Lung (tissue), 11 donors: ENCODE measurements at regions not wholly inside any gene's neighbourhood (a gene's known extent, or its start where the extent isn't known, plus 50 kb on each side); places are given as distances from the start of the nearest gene placed in this dataset.

Experiments
- ATAC-seq: fragments of 200-7000 bp; cut with Tn5 transposase; one replicate; pipeline ENCODE4 v1.9.1; 2020; ENCODE audit warnings: moderate number of reproducible peaks; ENCODE audit not compliant: insufficient read depth, low FRiP score
- DNase-seq, 3 donors: peaks; one replicate each; pipeline ENCODE4 v3.0.0-alpha.2; 2013 to 2017
- H3K27ac ChIP-seq, 2 donors: one replicate each; pipeline ENCODE4 v1.5.1; 2013; ENCODE audit warnings: mild to moderate bottlenecking in 2 of 2, moderate library complexity in 2 of 2, control low read depth in 1 of 2, inconsistent platforms in 1 of 2, low read depth in 1 of 2, low read length in 1 of 2
- H3K27me3 ChIP-seq, 3 donors: one replicate each; pipeline ENCODE4 v1.5.1; 2013; ENCODE audit warnings: low read length in 2 of 3; ENCODE audit not compliant: control insufficient read depth in 3 of 3, insufficient read depth in 3 of 3
- H3K36me3 ChIP-seq, 4 donors: one replicate each; pipeline ENCODE4 v1.5.1; 2013; ENCODE audit warnings: low read length in 4 of 4, mild to moderate bottlenecking in 1 of 4, moderate library complexity in 1 of 4; ENCODE audit not compliant: control insufficient read depth in 4 of 4, insufficient read depth in 4 of 4
- H3K4me1 ChIP-seq, 5 donors: one replicate each; pipeline ENCODE4 v1.5.1; 2013; ENCODE audit warnings: low read length in 5 of 5, mild to moderate bottlenecking in 2 of 5, moderate library complexity in 1 of 5; ENCODE audit not compliant: control insufficient read depth in 5 of 5, insufficient read depth in 5 of 5
- H3K4me3 ChIP-seq: one replicate; pipeline ENCODE4 v1.5.1; 2013; ENCODE audit warnings: mild to moderate bottlenecking, control low read depth, moderate library complexity
- H3K9ac ChIP-seq, 2 donors: one replicate each; pipeline ENCODE4 v1.5.1; 2013; ENCODE audit warnings: low read length in 2 of 2, control low read depth in 1 of 2; ENCODE audit not compliant: insufficient read depth in 1 of 2
- H3K9me3 ChIP-seq, 4 donors: one replicate each; pipeline ENCODE4 v1.5.1; 2013; ENCODE audit warnings: low read length in 3 of 4, mild to moderate bottlenecking in 1 of 4, moderate library complexity in 1 of 4; ENCODE audit not compliant: control insufficient read depth in 4 of 4, insufficient read depth in 3 of 4
- WGBS, 2 donors: extraction: QIAGEN DNeasy Blood & Tissue Kit; methylation state at CpG; one replicate each; pipeline ENCODE4 v1.1.7; 2013; 5-methylcytosine and 5-hydroxymethylcytosine counted together
- TF ChIP-seq, protein P1 (sequence below): IDR thresholded peaks from 2 replicates; pipeline ENCODE4 v1.5.1; 2012; ENCODE audit warnings: mild to moderate bottlenecking; ENCODE audit errors: control extremely low read depth, extremely low read depth
- donor health status: control.
- donor health status: control.
- donor health status: Bipolar disorder and iron deficiency.
- donor health status: healthy.
- donor health status: DM: yes; HTN: yes; CAD: no.

DNA sequence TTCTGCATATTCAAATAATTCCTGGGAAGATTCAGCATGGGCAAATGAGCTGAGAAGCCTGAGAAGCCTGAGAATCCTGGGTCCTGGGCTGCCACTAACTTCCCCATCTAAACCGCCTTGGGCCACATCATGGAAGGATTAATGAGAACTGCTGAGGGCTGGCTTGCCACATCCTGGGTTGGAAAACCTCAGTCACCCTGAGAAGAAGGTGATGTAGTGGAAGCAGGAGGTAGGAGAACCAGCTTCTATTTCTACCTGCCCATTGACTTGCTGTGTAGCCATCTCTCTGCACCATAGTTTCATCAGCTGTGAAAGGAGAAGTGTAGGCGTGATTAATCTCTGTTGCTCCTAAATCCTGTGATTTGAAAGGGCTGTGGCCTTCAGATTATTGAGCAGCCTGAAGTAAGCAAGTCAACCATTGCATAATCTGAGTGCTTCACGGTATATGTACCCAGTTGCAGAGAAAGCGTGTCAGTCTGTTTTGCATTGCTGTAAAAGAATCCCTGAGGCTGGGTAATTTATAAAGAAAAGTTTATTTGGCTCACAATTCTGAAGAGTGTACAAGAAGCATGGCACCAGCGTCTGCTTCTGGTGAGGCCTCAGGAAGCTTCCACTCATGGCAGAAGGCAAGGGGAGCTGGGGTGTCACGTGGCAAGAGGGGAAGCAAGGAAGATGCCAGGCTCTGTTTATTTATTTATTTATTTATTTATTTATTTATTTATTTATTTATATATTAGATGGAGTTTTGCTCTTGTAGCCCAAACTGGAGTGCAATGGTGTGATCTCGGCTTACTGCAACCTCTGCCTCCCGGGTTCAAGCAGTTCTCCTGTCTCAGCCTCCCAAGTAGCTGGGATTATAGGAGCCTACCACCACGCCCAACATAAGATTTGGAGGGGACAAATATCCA, 140.9 kb upstream of the ATP6AP2 start:
- no peak overlapping the region for H3K9ac ChIP-seq
- WGBS, 2 donors: 72 to 80% methylated on average over 9 of the region's 9 CpGs
- H3K27ac ChIP-seq: no peak overlapping the region
- no peaks in the 10 kb centered on the region for H3K9me3 ChIP-seq
- H3K4me1 ChIP-seq: peaks cover 0 to 8% (median 0%) of the 10 kb centered on the region in 5 donors
- H3K4me3 ChIP-seq: no peak overlapping the region
- ATAC-seq (no peak), DNase-seq (no peak)
- H3K36me3 ChIP-seq: no peaks in the 10 kb centered on the region
- H3K27me3 ChIP-seq: peaks cover 3 to 13% (median 10%) of the 10 kb centered on the region in 3 donors
- TF ChIP-seq, protein P1, sequence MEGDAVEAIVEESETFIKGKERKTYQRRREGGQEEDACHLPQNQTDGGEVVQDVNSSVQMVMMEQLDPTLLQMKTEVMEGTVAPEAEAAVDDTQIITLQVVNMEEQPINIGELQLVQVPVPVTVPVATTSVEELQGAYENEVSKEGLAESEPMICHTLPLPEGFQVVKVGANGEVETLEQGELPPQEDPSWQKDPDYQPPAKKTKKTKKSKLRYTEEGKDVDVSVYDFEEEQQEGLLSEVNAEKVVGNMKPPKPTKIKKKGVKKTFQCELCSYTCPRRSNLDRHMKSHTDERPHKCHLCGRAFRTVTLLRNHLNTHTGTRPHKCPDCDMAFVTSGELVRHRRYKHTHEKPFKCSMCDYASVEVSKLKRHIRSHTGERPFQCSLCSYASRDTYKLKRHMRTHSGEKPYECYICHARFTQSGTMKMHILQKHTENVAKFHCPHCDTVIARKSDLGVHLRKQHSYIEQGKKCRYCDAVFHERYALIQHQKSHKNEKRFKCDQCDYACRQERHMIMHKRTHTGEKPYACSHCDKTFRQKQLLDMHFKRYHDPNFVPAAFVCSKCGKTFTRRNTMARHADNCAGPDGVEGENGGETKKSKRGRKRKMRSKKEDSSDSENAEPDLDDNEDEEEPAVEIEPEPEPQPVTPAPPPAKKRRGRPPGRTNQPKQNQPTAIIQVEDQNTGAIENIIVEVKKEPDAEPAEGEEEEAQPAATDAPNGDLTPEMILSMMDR: no peak

DNA sequence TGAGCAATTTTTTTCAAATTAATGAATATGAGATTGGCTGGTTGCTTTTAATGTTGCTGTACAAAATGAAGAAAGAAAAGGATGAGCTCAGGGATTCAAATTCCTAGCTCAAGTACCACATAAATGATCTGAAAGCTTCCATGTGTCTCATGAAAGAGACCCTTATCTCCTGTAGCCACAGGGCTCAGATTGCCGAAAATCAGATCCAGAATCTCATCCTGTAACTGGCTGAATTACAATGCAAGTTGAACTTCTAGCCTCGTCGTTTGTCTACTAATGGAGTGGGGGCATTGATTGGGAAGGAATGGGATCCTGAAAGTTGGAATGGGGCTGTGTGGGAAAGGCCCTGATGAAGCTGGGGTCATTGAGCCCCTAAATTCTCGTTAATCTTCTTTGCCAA, 143.4 kb upstream of the ATP6AP2 start:
- no peak overlapping the region for H3K27ac ChIP-seq
- no peak overlapping the region for H3K4me3 ChIP-seq
- WGBS, 2 donors: 81 to 95% methylated on average over 4 of the region's 4 CpGs
- TF ChIP-seq, protein P1: no peak
- H3K9ac ChIP-seq: no peak overlapping the region
- H3K36me3 ChIP-seq: no peaks in the 10 kb centered on the region
- ATAC-seq (no peak), DNase-seq (no peak)
- H3K27me3 ChIP-seq: peaks cover 3 to 10% (median 8%) of the 10 kb centered on the region in 3 donors
- no peaks in the 10 kb centered on the region for H3K9me3 ChIP-seq
- peaks cover 0 to 11% (median 2%) of the 10 kb centered on the region in 5 donors for H3K4me1 ChIP-seq

DNA sequence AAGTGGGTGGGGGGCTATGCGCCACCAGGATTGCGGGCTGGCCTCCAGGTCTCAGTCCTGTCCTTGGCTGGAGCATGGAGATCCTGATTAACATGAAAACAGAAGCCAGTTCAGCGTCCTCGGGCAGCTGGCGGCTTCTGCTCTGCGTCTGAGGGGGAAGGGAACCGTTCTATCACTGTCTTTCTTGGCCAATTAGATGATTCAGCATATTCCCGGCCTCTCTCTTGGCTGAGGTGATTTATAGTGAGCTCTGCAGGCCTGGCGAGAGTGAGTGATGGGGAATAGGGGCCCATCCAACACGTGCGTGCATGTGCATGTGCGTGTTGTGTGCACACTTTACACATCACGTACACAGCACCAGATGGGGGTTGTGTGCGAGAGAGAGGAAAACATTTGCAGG, 145.8 kb upstream of the ATP6AP2 start:
- Histone ChIP-seq H3K4me3 (no peak overlapping the region), H3K9ac (no peak overlapping the region), H3K27ac (no peak overlapping the region), H3K27me3 (peaks cover 0 to 10% (median 3%) of the 10 kb centered on the region in 3 donors), H3K9me3 (peaks cover 0 to 6% (median 0%) of the 10 kb centered on the region in 4 donors), H3K36me3 (no peaks in the 10 kb centered on the region), H3K4me1 (peaks cover 0 to 11% (median 2%) of the 10 kb centered on the region in 5 donors)
- WGBS, 2 donors: 24 to 50% methylated on average over 13 to 14 of the region's 14 CpGs
- ATAC-seq (no peak), DNase-seq (peak; percentile 55 to 79 (median 72))
- TF ChIP-seq, protein P1: no peak
